ENCODE measurements at regions not wholly inside any gene's neighbourhood (a gene's known extent, or its start where the extent isn't known, plus 50 kb on each side); places are given as distances from the start of the nearest gene placed in this dataset.
"Not testable (repeated sequence)": the region's sequence is repeated elsewhere in the genome, so short reads cannot be mapped to it uniquely, and the experiment has no call there.

- TF ChIP-seq CTCF (IDR thresholded peaks at IDR 0.05; ENCODE audit: low read depth, low read length, missing control alignments): no peak
- in situ Hi-C loops (cut with HindIII; ENCODE audit: low pct_ligation_motif_present, low sequenced_read_pairs): no loop called here
- no peaks in the 10 kb centered on the region for H3K27me3 ChIP-seq (replicated peaks)
- H3K4me3 ChIP-seq (ENCODE audit: low read depth, low read length): no peak overlapping the region
- no peak overlapping the region for H3K27ac ChIP-seq
- no peak for DNase-seq
- no peaks in the 10 kb centered on the region for H3K36me3 ChIP-seq (replicated peaks)
These were observed 192.7 kb upstream of the VWC2 start for GRCh38 chr7:49580761-49581160.

- no peaks in the 10 kb centered on the region for H3K36me3 ChIP-seq (replicated peaks)
- no peaks in the 10 kb centered on the region for H3K27me3 ChIP-seq (replicated peaks)
- TF ChIP-seq CTCF (IDR thresholded peaks at IDR 0.05; ENCODE audit: low read depth, low read length, missing control alignments): no peak
- DNase-seq: no peak
- no peak overlapping the region for H3K4me3 ChIP-seq (ENCODE audit: low read depth, low read length)
- in situ Hi-C loops (cut with HindIII; ENCODE audit: low pct_ligation_motif_present, low sequenced_read_pairs): no loop called here
- H3K27ac ChIP-seq: no peak overlapping the region
These were observed 190.0 kb upstream of the VWC2 start for GRCh38 chr7:49583440-49583839.

- no peak overlapping the region for H3K4me3 ChIP-seq (ENCODE audit: low read depth, low read length)
- H3K36me3 ChIP-seq (replicated peaks): no peaks in the 10 kb centered on the region
- no peak for TF ChIP-seq CTCF (IDR thresholded peaks at IDR 0.05; ENCODE audit: low read depth, low read length, missing control alignments)
- no peaks in the 10 kb centered on the region for H3K27me3 ChIP-seq (replicated peaks)
- in situ Hi-C loops (cut with HindIII; ENCODE audit: low pct_ligation_motif_present, low sequenced_read_pairs): no loop called here
- H3K27ac ChIP-seq: no peak overlapping the region
- DNase-seq: no peak
These were observed 176.5 kb upstream of the VWC2 start for GRCh38 chr7:49596701-49597491.

- no peaks in the 10 kb centered on the region for H3K36me3 ChIP-seq (replicated peaks)
- H3K27me3 ChIP-seq (replicated peaks): no peaks in the 10 kb centered on the region
- no peak overlapping the region for H3K4me3 ChIP-seq (ENCODE audit: low read depth, low read length)
- in situ Hi-C loops (cut with HindIII; ENCODE audit: low pct_ligation_motif_present, low sequenced_read_pairs): no loop called here
- DNase-seq: no peak
- no peak for TF ChIP-seq CTCF (IDR thresholded peaks at IDR 0.05; ENCODE audit: low read depth, low read length, missing control alignments)
- no peak overlapping the region for H3K27ac ChIP-seq
These were observed 175.6 kb upstream of the VWC2 start for GRCh38 chr7:49597805-49598204.

- no peak overlapping the region for H3K27ac ChIP-seq
- DNase-seq: no peak
- no peaks in the 10 kb centered on the region for H3K27me3 ChIP-seq (replicated peaks)
- in situ Hi-C loops (cut with HindIII; ENCODE audit: low pct_ligation_motif_present, low sequenced_read_pairs): no loop called here
- TF ChIP-seq CTCF (IDR thresholded peaks at IDR 0.05; ENCODE audit: low read depth, low read length, missing control alignments): no peak
- no peak overlapping the region for H3K4me3 ChIP-seq (ENCODE audit: low read depth, low read length)
- no peaks in the 10 kb centered on the region for H3K36me3 ChIP-seq (replicated peaks)
These were observed 161.5 kb upstream of the VWC2 start for GRCh38 chr7:49611951-49612350.

GRCh38 chr7:49613759-49614158, 159.7 kb upstream of the VWC2 start:
- DNase-seq: no peak
- no peak overlapping the region for H3K27ac ChIP-seq
- no peaks in the 10 kb centered on the region for H3K36me3 ChIP-seq (replicated peaks)
- no peak overlapping the region for H3K4me3 ChIP-seq (ENCODE audit: low read depth, low read length)
- in situ Hi-C loops (cut with HindIII; ENCODE audit: low pct_ligation_motif_present, low sequenced_read_pairs): no loop called here
- TF ChIP-seq CTCF (IDR thresholded peaks at IDR 0.05; ENCODE audit: low read depth, low read length, missing control alignments): no peak
- H3K27me3 ChIP-seq (replicated peaks): no peaks in the 10 kb centered on the region

GRCh38 chr7:49614974-49615373, 158.5 kb upstream of the VWC2 start:
- in situ Hi-C loops (cut with HindIII; ENCODE audit: low pct_ligation_motif_present, low sequenced_read_pairs): not testable (repeated sequence)

More at GRCh38 chr7:49614974-49615373, 158.5 kb upstream of the VWC2 start:
- not testable (repeated sequence) for H3K36me3 ChIP-seq (replicated peaks); H3K4me3 ChIP-seq (ENCODE audit: low read depth, low read length); H3K27ac ChIP-seq; H3K27me3 ChIP-seq (replicated peaks); DNase-seq

All from brain microvascular endothelial cell (primary cell).